OCI-LY3 (cell line): ENCODE measurements at regions not wholly inside any gene's neighbourhood (a gene's known extent, or its start where the extent isn't known, plus 50 kb on each side); places are given as distances from the start of the nearest gene placed in this dataset.

Experiments
- EZH2phosphoT487 ChIP-seq: fragments of 200-600 bp; shearing (Covaris generic); IDR thresholded peaks from 2 replicates; pipeline ENCODE4 v1.6.1; 2018; ENCODE audit warnings: antibody characterized with exemption, mixed run types, low read depth
- TF ChIP-seq, protein P1 (sequence below): fragments of 200-600, 300-600 bp; sonication (generic); IDR thresholded peaks from 2 replicates; pipeline ENCODE4 v1.5.1; 2014; ENCODE audit warnings: antibody characterized with exemption, low read length, low read depth

- TF ChIP-seq, protein P1, sequence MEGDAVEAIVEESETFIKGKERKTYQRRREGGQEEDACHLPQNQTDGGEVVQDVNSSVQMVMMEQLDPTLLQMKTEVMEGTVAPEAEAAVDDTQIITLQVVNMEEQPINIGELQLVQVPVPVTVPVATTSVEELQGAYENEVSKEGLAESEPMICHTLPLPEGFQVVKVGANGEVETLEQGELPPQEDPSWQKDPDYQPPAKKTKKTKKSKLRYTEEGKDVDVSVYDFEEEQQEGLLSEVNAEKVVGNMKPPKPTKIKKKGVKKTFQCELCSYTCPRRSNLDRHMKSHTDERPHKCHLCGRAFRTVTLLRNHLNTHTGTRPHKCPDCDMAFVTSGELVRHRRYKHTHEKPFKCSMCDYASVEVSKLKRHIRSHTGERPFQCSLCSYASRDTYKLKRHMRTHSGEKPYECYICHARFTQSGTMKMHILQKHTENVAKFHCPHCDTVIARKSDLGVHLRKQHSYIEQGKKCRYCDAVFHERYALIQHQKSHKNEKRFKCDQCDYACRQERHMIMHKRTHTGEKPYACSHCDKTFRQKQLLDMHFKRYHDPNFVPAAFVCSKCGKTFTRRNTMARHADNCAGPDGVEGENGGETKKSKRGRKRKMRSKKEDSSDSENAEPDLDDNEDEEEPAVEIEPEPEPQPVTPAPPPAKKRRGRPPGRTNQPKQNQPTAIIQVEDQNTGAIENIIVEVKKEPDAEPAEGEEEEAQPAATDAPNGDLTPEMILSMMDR = no peak
- no peak for TF ChIP-seq EZH2phosphoT487
Observed at GRCh38 chr15:81882504-81882903, 163.3 kb downstream of the MEX3B start.
